Endothelial cell of umbilical vein (primary cell): ENCODE measurements at regions not wholly inside any gene's neighbourhood (a gene's known extent, or its start where the extent isn't known, plus 50 kb on each side); places are given as distances from the start of the nearest gene placed in this dataset.

ENCODE experiments used
- BruUV-seq: library from RNA; stranded (reverse); fragments of 400-500 nt; replicated peaks from 2 replicates; lab custom pipeline; 2021; lab: Mats Ljungman, UMichigan
- CTCF ChIA-PET: fragments of 300-600, 350-600 bp; sonication (Branson Sonifier 250); formaldehyde crosslinking; loops from one replicate; lab custom pipeline; 2021; ENCODE audit warnings: antibody characterized with exemption, inconsistent platforms; lab: Charles Lee
- POLR2A ChIA-PET: fragments of 300-600, 350-600 bp; sonication (Branson Sonifier 250); formaldehyde crosslinking; loops from one replicate; lab custom pipeline; 2021; ENCODE audit warnings: antibody characterized with exemption, inconsistent platforms; lab: Charles Lee
- DNase-seq: peaks from one replicate; pipeline ENCODE4 v3.0.0-alpha.2; 2011; ENCODE audit warnings: low read depth, low spot score
- FAIRE-seq: peaks from 2 replicates; lab custom pipeline; 2011; peaks lifted over from hg19 to GRCh38; lab: Jason Lieb, UNC
- H2AFZ ChIP-seq: 2 replicates; pipeline ENCODE4 v1.6.0; 2012; ENCODE audit warnings: low read depth, low read length, control low read depth, inconsistent platforms
- H3K27ac ChIP-seq: 2 replicates; pipeline ENCODE4 v1.5.1; 2011; ENCODE audit warnings: low read depth, mild to moderate bottlenecking, control low read depth, low read length, moderate library complexity; ENCODE audit not compliant: insufficient read depth
- H3K27me3 ChIP-seq, 2 experiments: 2 replicates each; pipeline versions ENCODE4 v1.6.0 to v1.6.1; 2011; ENCODE audit warnings: low read length in 2 of 2, mixed read lengths in 1 of 2; ENCODE audit not compliant: control insufficient read depth in 2 of 2, insufficient read depth in 2 of 2
- H3K36me3 ChIP-seq, 2 experiments: 2 replicates in 1 of 2; 3 replicates in 1 of 2; pipeline ENCODE4 v1.5.1; 2011; ENCODE audit warnings: low read length in 2 of 2, mild to moderate bottlenecking in 1 of 2, moderate library complexity in 1 of 2; ENCODE audit not compliant: control insufficient read depth in 2 of 2, insufficient read depth in 2 of 2; ENCODE audit errors: extremely low read depth in 1 of 2
- H3K4me1 ChIP-seq: 3 replicates; pipeline ENCODE4 v1.5.1; 2011; ENCODE audit warnings: mild to moderate bottlenecking, low read length; ENCODE audit not compliant: control insufficient read depth, insufficient read depth; ENCODE audit errors: extremely low read depth
- H3K4me2 ChIP-seq: 2 replicates; pipeline ENCODE4 v1.6.1; 2011; ENCODE audit warnings: low read length, control low read depth, mixed read lengths; ENCODE audit not compliant: insufficient read depth
- H3K4me3 ChIP-seq, 3 experiments: fragments of 200-600 bp in 1 of 3; sonication (generic), shearing (Covaris generic) in 1 of 3; replicated peaks in 1 of 3; 2 replicates each; pipeline ENCODE4 v1.5.1; 2011 to 2016; ENCODE audit warnings: control low read depth in 3 of 3, low read length in 3 of 3, mild to moderate bottlenecking in 2 of 3, inconsistent platforms in 1 of 3, low read depth in 1 of 3, moderate library complexity in 1 of 3; ENCODE audit not compliant: insufficient read depth in 1 of 3
- H3K79me2 ChIP-seq: 2 replicates; pipeline ENCODE4 v1.6.0; 2012; ENCODE audit warnings: low read length, inconsistent platforms; ENCODE audit not compliant: control insufficient read depth, insufficient read depth
- H3K9ac ChIP-seq: replicated peaks from 2 replicates; pipeline ENCODE3; 2011; ENCODE audit warnings: low read length, control low read depth; ENCODE audit not compliant: insufficient read depth; ENCODE audit errors: extremely low read depth
- H3K9me1 ChIP-seq: replicated peaks from 3 replicates; pipeline ENCODE4 v1.6.0; 2011; ENCODE audit warnings: mild to moderate bottlenecking, low read length; ENCODE audit not compliant: control insufficient read depth, insufficient read depth; ENCODE audit errors: extremely low read depth
- H3K9me3 ChIP-seq: replicated peaks from 2 replicates; pipeline ENCODE4 v1.5.1; 2012; ENCODE audit warnings: low read length, inconsistent platforms; ENCODE audit not compliant: control insufficient read depth, insufficient read depth
- H4K20me1 ChIP-seq: replicated peaks from 2 replicates; pipeline ENCODE3; 2011; ENCODE audit warnings: mild to moderate bottlenecking, low read length; ENCODE audit not compliant: control insufficient read depth, insufficient read depth; ENCODE audit errors: extremely low read depth
- EZH2 ChIP-seq: IDR thresholded peaks from 2 replicates; pipeline ENCODE4 v1.6.1; 2012; ENCODE audit warnings: borderline replicate concordance, low read depth, mild to moderate bottlenecking, moderate library complexity, low read length, inconsistent platforms; ENCODE audit not compliant: severe bottlenecking
- FOS ChIP-seq: IDR thresholded peaks from 2 replicates; pipeline ENCODE4 v1.6.1; 2011; ENCODE audit warnings: mild to moderate bottlenecking, low read length, moderate library complexity, borderline replicate concordance; ENCODE audit not compliant: insufficient read depth
- GATA2 ChIP-seq: IDR thresholded peaks from 2 replicates; pipeline ENCODE4 v1.7.0; 2011; ENCODE audit warnings: low read depth, mild to moderate bottlenecking, moderate library complexity, mixed read lengths, low read length; ENCODE audit not compliant: insufficient read length, insufficient read depth
- JUN ChIP-seq: IDR thresholded peaks from 2 replicates; pipeline ENCODE4 v1.6.1; 2011; ENCODE audit warnings: borderline replicate concordance, low read depth; ENCODE audit not compliant: insufficient read length, insufficient read depth
- MYC ChIP-seq: IDR thresholded peaks from one replicate; pipeline ENCODE4 v1.6.1; 2011; ENCODE audit warnings: mild to moderate bottlenecking, low read depth, low read length
- POLR2A ChIP-seq: IDR thresholded peaks from 2 replicates; pipeline ENCODE4 v1.6.1; 2012; ENCODE audit warnings: low read depth, mild to moderate bottlenecking, control low read depth, low read length
- POLR2AphosphoS5 ChIP-seq: IDR thresholded peaks from 2 replicates; pipeline ENCODE4 v1.6.1; 2012; ENCODE audit warnings: low read depth, mild to moderate bottlenecking, control low read depth, low read length, moderate library complexity; ENCODE audit not compliant: insufficient read depth
- dilution Hi-C: fragments of 300-500 bp; cut with MboI; formaldehyde crosslinking; loops from one replicate; pipeline ENCODE4 v1.15.0; 2019; ENCODE audit warnings: low sequenced_read_pairs; ENCODE audit not compliant: extremely low pct_ligation_motif_present
- intact Hi-C: fragments of 100-400 bp; cut with micrococcal nuclease; formaldehyde crosslinking; loops from one replicate; pipeline ENCODE4 v1.10.0; 2022
- TF ChIP-seq, protein P1 (sequence below): IDR thresholded peaks from 2 replicates; pipeline ENCODE4 v1.6.1; 2011; ENCODE audit not compliant: insufficient read depth, insufficient read length

DNA sequence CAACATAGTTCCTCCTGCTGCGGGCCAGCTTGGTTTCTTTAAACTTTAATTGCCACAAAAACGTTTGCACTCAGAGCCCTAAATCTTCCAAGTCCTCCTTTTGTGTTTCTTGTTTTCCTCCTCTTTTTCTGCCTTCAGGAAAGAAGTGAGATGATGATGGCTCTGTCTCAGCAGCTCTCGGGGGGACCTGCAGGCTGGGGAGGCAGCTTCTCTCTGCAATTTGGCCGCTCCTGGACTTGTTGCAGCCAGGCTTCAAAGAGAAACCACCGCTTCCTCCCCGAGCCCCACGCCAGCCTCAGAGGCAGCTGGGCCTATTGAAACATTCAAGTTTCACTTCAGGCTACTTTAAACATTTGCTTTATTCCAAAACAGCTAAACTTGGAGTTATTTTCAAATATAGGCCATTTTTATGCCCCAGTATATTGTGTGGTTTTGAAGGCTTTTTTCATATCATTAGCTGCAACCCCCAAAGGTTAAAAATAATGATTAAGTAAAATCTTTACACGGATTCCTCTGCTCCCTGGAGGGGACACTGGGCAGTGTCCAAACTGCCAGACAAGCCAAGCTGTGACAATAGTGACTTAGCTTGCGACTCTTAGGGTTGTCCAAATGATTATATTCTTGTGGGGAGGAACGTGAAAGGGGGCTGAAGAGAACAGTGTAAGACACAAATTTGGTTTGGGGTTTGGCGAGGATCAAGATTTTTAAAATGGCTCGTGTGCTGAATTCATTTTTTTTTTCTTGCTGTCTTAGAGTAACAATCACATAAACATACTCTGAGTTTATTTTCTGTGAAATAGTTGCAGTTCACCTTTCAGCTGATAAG is 330.8 kb downstream of the DLEU7 start:
- dilution Hi-C loops = no loop called here
- Histone ChIP-seq H3K4me1 (no peaks in the 10 kb centered on the region), H2AFZ (peak overlapping the region; percentile 64), H3K9ac (peak overlapping the region; percentile 15), H3K27ac (no peak overlapping the region), H3K4me2 (peak overlapping the region; percentile 64), H3K36me3 (no peaks in the 10 kb centered on the region), H3K79me2 (no peaks in the 10 kb centered on the region), H3K4me3 (no peak overlapping the region), H4K20me1 (no peaks in the 10 kb centered on the region), H3K27me3 (no peaks in the 10 kb centered on the region), H3K9me1 (no peaks in the 10 kb centered on the region), H3K9me3 (no peaks in the 10 kb centered on the region)
- POLR2A ChIA-PET = no interaction called here
- TF ChIP-seq MYC (no peak), JUN (no peak), EZH2 (no peak), POLR2AphosphoS5 (no peak), POLR2A (no peak), FOS (no peak), GATA2 (no peak)
- TF ChIP-seq, protein P1, sequence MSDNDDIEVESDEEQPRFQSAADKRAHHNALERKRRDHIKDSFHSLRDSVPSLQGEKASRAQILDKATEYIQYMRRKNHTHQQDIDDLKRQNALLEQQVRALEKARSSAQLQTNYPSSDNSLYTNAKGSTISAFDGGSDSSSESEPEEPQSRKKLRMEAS = no peak
- FAIRE-seq (no peak), DNase-seq (peak; percentile 55)
- intact Hi-C loops = loop anchor here (5.0 kb wide), 1 partner anchor 430 kb away; no protein-coding TSS in a partner anchor
- CTCF ChIA-PET = interaction anchor here (0.9 to 1.9 kb wide), 7 partner anchors 11 to 399 kb away, joined by 3 to 10 read pairs (median 3); no protein-coding TSS in a partner anchor
- no TSS peak for BruUV-seq
